Coronary artery (tissue), 2 donors: ENCODE measurements at regions not wholly inside any gene's neighbourhood (a gene's known extent, or its start where the extent isn't known, plus 50 kb on each side); places are given as distances from the start of the nearest gene placed in this dataset.

Source experiments
- DNase-seq: peaks from one replicate; pipeline ENCODE4 v3.0.0-alpha.2; 2017; ENCODE audit warnings: low spot score
- H3K27ac ChIP-seq, 2 donors: fragments of 200-600 bp; sonication (generic); one replicate each; pipeline ENCODE4 v1.5.1; 2016 to 2019
- H3K4me3 ChIP-seq: fragments of 200-600 bp; sonication (generic); 2 replicates; pipeline ENCODE4 v1.5.1; 2016; ENCODE audit warnings: mild to moderate bottlenecking, moderate library complexity
- CTCF ChIP-seq: fragments of 200-600 bp; sonication (generic); IDR thresholded peaks from one replicate; pipeline ENCODE4 v1.5.1; 2019; ENCODE audit warnings: antibody characterized with exemption

- DNase-seq = no peak
- H3K27ac ChIP-seq = no peak overlapping the region
- no peak overlapping the region for H3K4me3 ChIP-seq
- no peak for TF ChIP-seq CTCF
Measured at GRCh38 chr4:3834186-3834662, 68.0 kb downstream of the ADRA2C start.

- Histone ChIP-seq H3K27ac (no peak overlapping the region), H3K4me3 (no peak overlapping the region)
- no peak for TF ChIP-seq CTCF
- no peak for DNase-seq
Measured at GRCh38 chr4:3834663-3835521, 68.7 kb downstream of the ADRA2C start.

GRCh38 chr4:3835527-3836405 is 69.6 kb downstream of the ADRA2C start:
- H3K27ac ChIP-seq = no peak overlapping the region
- TF ChIP-seq CTCF = no peak
- DNase-seq = no peak
- no peak overlapping the region for H3K4me3 ChIP-seq

- no peak for DNase-seq
- Histone ChIP-seq H3K4me3 (no peak overlapping the region), H3K27ac (no peak overlapping the region)
- TF ChIP-seq CTCF = no peak
Measured at GRCh38 chr4:3836406-3836755, 70.2 kb downstream of the ADRA2C start.

- no peak overlapping the region for H3K27ac ChIP-seq
- no peak overlapping the region for H3K4me3 ChIP-seq
- TF ChIP-seq CTCF = no peak
- DNase-seq = no peak
Measured at GRCh38 chr4:3836756-3837601, 70.8 kb downstream of the ADRA2C start.

GRCh38 chr4:3838437-3839380 is 72.5 kb downstream of the ADRA2C start:
- no peak overlapping the region for H3K27ac ChIP-seq
- no peak for DNase-seq
- no peak overlapping the region for H3K4me3 ChIP-seq
- TF ChIP-seq CTCF = no peak
